ENCODE measurements at regions not wholly inside any gene's neighbourhood (a gene's known extent, or its start where the extent isn't known, plus 50 kb on each side); places are given as distances from the start of the nearest gene placed in this dataset.

DNA sequence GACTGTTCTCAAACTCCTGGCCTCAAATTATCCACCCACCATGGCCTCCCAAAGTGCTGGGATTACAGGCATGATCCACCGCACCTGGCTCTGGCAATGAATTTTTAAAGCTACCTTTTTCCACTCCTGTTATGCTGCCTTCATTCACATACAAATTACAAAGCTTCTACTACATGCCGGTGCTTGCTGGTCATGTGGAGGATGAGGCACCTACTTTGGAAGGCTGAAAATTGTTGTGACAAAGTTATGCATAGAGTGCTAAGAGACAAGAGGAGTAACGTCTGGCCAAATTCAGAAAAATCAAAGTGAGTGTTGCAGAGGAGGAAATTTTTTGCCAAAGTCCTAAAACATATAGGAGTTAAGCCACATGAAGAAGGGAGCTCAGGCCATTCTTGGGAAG is 191.7 kb upstream of the PPFIA2 start:
- no peak for DNase-seq

DNA sequence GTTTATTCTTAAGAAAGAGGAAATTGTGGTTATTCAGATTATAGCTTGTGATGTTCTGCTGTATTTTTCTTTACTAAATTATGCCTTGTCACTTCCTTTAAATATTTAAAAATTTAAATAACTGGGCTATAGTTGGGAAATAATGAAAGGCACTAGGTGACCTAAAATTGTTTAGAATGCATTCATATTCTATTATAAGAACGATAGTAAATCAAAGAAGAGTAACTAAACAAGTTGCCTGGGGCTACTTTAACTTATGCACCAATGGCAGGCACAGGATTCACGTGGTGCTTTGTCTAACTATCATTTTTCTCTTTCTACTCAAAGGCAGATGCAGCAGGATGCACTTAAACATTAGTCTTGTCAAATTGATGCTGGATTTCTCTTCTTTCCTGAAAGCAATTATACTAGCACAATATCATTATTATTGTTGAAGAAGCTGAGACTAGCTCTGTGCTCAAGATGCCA is 190.7 kb upstream of the PPFIA2 start:
- no peak for DNase-seq

GRCh38 chr12:81949416-81949815 is 190.3 kb upstream of the PPFIA2 start:
- DNase-seq, result no peak

DNA sequence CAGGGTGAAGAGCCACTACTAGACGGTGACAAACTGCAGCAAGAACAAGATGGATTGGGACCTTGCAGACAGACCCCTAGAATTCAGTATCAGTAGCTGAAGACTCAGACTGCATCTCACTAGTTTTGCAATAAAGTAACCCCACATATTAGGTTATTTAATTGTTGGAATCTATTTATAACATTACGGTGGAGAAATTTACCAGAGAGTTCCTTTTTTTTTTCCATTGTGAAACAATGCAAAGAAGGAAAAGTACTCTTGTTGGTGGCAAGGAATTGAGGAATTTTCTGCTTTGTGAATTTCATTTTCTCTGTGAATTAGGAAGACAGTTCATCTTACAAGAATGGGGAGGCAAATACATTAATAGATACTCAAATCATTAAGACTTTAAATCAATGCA is 185.7 kb upstream of the PPFIA2 start:
- DNase-seq, result no peak

DNA sequence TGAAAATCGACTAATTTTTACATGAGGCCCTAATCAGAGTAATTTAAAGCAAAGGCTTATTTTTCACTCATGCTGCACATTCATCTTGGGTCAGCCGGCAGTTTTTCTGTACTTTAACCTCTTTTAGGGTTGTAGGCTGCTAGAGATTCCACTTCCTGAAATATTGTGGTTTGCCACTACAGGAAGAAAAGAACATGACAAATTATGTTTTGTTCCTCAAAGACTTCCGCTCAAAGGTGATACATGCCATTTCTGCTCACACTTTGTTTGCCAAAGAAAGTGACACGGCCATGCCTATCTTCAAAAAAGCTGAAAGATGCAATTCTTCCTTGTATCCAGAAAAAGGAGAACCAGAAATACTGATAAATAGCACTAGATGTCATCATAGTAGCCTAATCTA is 183.4 kb upstream of the PPFIA2 start:
- no peak for DNase-seq

DNA sequence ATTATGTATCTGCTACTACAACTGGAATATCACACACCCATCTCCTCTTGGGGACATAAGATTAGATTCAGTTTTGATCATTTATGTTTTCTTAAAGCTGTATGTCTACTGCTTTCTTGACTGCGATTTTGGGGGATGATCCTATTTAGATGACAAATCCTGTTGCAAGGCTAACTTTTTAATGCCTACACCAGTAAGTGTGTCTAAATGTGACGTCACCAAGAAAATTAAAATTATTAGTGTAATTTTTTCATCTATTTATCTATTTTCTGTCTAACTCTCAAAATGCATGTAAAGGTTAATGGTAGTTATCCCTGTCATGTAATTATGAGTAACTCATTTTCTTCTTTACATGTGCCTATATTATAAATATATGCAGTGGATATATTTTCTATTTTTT is 170.9 kb upstream of the PPFIA2 start:
- DNase-seq, result no peak

DNA sequence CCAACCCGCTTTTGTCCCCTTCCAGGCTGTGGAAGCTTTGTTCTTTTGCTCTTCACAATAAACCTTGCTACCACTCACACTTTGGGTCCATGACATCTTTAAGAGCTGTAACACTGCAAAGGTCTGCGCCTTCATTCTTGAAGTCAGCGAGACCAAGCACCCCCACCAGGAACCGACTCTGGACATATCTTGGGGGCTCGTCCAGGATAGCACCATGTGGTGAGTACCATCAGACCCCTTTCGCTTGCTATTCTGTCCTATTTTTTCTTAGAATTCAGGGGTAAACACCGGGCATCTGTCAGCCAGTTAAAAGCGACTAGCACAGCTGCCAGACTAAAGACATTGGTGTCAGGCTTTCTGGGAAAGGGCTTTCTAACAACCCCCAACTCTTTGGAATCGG is 137.6 kb upstream of the PPFIA2 start:
- no peak for DNase-seq

DNA sequence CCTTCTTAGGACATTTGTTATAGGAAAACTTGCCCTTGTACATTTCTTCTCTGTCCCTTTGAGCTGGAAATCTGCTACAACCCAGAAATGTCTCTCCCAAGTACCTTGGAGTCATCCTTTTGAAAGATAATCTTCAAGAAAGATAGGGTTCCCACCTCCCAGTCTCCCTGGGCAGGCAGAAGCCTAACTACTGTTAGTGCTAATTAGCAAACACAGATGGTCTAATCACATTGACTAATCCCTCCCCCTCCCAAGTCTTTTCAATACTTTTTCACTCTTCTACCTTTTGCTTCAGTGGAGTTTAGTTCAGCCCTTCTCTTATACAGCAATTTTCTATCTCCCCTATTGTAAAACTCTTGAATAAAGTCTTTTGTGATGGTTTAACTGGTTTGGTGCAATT is 129.8 kb upstream of the PPFIA2 start:
- DNase-seq, result no peak

DNA sequence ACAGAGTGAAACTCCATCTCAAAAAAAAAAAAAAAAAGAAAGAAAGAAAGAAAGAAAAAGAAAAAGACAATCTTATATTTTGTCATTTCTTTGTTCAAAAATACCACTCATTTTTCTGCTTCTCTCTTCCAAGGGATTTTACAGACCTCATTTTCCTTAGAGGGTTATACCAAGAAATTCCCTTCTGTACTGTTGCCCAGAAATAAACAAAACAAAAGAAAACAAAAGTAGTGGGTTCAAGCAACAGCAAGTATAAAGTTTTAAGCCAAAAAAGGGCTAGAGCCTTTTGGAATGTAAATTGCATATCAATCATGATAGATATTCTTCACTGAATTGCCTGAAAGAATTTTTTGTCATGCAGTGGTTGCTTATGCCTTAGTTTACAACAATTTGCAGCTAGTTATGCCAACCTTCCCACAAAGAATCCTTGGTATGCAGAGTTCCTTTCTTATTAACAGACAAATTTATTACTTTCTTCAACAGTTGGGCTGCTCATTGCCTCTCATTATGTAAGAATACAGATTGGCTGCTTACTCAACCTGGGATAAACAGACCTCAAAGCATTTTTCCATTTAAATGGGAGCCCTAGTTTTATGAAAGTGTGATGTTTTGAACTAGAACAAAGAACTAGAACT is 129.1 kb upstream of the PPFIA2 start:
- no peak for DNase-seq

DNA sequence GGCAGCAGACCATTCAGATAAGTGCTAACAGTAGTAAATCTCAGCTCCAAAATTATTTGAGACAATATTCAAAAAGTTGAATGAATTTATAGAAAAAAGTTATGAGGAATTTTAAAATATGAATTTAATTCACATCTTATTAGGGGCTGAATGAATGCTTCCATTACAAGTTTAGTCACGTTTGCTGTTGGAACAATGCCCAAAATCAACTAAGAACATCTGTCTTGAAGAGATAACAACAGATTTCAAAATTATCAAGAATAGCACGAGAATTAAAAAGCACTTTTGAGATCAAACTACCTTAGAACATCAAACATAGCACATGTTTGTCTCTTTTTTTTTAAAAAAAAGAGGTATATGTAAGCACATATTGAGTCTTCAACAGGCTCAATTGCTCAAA is 115.4 kb upstream of the PPFIA2 start:
- no peak for DNase-seq

- no peak for DNase-seq
Observed at GRCh38 chr12:81874166-81874565, 115.0 kb upstream of the PPFIA2 start.

DNA sequence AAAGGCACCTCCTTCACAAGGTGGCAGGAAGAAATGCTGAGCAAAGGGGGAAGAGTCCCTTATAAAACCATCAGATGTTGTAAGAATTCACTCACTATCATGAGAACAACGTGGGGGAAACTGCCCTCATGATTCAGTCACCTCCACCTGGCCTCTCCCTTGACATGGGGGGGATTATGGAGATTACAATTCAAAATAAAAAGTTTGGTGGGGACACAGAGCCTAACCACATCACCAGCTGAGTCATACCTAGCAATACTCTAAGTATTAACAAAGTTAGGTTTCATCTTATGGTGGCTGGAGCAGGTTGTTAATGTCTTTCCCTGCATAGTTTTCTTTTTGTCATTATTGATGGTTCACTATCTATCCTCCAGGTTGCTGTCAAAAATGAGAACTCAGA is 113.2 kb upstream of the PPFIA2 start:
- no peak for DNase-seq

DNA sequence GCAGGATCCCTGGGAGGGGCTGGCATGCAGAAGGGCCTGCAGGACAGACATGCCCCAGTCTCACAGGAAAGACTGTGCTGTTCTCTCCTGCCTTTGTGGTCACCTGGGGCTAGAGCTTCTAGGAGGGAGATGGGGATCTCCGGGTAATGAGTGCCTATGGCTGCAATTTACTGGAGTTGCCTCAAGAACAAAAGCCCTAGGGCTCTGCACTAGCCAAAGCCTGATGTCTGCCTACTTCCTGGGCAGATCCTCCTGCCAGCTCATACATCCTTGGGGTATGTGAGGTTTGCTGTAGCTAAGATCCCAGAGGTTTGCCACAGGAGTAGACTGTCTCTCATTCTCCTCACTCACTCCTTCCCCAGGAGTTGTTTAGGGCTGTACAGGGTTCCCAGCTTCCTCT is 106.9 kb upstream of the PPFIA2 start:
- no peak for DNase-seq

DNA sequence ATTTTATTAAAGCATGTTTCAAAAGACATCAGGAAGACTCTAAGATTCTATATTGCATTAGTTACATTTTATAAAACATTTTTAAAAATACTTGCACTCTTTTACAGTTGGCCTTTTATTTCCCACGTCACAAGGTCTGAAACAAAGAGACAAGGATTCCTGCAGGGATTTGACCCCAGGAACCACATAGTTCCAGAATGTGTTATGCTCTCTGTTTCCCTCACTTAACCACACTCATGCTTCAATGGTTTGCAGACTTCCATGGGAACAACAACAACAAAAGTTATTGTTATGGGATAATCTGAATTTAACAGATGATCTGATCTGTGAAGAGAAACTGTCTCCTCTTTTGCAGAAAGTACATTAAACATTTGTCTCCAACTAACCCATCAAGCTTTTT is 104.3 kb upstream of the PPFIA2 start:
- no peak for DNase-seq

DNA sequence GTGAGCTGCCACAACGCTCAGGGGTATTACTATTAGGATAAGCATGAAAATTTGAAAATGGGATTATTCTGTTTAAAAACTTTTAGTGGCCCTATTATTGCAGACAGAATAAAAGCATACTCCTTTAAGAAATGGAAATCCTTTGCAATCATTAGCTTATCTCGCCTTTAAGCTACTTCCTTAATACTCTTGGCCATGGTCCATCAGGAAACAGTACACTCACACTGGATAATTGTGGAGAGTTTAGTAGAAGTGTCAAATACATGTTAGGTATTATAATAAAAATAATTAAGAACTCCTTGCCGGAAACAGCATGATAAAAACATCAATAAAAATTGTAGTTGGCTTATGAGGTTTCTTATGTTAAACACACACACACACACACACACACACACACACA is 100.4 kb upstream of the PPFIA2 start:
- DNase-seq, result no peak

GRCh38 chr12:81843599-81843998 is 84.4 kb upstream of the PPFIA2 start:
- no peak for DNase-seq

DNA sequence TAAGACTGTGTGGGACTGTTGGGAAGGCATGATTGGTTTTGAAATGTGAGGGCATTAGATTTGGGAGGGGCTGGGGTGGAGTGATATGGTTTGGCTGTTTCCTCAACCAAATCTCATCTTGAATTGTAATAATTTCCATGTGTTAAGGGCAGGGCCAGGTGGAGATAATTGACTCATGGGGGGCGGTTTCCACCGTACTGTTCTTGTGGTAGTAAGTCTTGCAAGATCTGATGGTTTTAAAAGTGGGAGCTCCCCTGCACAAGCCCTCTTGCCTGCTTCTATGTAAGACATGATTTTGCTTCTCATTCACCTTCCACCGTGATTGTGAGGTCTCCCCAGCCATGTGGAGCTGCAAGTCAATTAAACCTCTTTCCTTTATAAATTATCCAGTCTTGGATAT is 76.6 kb upstream of the PPFIA2 start:
- DNase-seq, result no peak

DNA sequence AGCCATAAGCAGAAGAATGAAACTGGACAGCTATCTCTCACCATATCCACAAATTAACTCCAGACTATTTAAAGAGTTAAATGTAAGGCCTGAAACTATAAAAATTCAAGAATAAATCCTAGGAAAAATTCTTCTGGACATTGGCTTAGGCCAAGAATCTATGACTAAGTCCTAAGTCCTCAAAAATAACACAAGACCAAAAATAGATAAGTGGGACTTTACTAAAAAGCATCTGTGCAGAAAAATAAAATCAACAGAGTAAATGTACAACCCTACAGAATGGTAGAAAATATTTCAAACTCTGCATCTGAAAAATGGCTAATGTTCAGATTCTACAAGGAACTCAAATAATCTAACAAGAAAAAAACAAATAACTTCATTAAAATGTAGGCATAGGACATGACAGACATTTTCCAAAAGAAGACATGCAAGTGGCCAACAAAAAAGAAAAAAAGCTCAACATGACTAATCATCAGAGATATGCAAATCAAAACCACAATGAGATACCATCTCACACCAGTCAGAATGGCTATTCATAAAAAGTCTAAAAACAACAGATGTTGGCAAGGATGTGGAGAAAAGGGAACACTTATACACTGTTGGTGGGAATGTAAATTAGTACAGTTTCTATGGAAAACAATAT is 61.0 kb upstream of the PPFIA2 start:
- DNase-seq, result no peak

GRCh38 chr12:81815611-81816010 is 56.5 kb upstream of the PPFIA2 start:
- no peak for DNase-seq

GRCh38 chr12:81811778-81812125 is 52.6 kb upstream of the PPFIA2 start:
- DNase-seq, result no peak

GRCh38 chr12:81811061-81811777 is 52.1 kb upstream of the PPFIA2 start:
- DNase-seq, result no peak

DNA sequence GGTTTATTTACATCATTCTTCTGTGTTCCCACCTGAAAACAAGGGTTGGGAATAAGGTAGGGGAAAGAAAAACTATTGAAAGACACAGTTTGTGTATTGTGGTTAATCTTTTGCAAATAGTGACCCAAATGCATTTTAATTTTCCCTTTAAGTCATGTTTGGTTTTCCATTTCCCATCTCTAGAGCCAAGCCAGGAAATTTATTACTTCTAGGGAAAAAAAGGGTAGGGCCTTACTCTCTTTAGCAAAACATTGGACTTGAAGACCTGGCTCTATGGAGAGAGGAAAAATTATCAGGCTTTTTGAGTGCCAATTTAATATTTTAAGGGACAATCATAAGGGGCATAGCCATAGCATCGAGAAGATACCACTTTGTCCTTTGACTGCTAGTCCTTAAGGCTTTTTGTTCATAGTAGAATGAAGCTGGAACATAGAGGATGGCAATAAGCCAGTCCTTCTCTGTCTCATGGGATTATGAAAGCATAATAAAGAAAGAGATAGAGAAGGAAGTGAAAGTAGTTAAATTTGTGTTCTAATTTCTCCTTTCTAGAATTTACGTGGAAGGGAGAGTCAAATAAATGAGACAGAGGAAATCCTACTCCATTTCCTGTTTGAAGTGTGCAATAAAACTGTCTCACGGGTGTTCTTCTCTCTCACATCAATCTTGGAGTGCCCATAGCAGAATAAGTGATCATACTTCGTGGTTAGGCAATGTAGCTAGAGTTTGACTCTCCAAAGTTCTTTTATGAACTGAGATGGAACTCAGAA is 50.9 kb upstream of the PPFIA2 start:
- no peak for DNase-seq

DNA sequence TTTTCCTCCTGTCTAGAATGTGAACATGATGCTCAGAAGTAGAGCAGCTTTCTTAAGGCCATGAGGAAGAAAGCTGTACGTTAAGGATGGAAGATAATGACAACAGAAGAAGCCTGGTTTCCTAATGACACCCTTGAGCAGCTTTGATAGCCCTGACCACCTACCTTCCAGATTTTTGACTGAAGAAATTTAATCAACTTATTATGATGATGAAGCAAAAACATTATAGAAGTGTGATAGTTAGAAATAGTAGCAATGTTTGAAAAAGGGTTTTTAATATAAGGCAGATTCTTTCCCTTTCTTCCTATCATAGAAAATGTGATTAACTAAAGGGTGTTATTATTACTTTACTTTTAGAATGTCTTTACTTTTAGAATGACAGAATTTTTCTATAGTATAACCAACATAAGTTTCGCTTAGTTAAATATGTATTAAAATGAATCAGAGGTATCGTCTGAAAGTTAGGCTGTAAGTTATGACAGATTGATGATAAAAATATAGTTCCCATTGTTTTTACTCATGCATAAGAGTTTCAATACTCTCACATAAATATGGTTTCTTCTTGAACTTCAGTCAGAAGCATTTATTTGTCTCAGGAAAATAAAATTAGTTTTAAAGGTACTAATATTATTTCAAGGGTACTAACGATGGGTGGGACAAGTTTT is 50.1 kb upstream of the PPFIA2 start:
- DNase-seq, result no peak

Data from SHP77 (cell line).